Epithelial cell of proximal tubule (primary cell): ENCODE measurements at regions not wholly inside any gene's neighbourhood (a gene's known extent, or its start where the extent isn't known, plus 50 kb on each side); places are given as distances from the start of the nearest gene placed in this dataset.

ENCODE experiments used
- DNase-seq: peaks from one replicate; pipeline ENCODE4 v3.0.0-alpha.2; 2011; ENCODE audit warnings: low read depth
- H3K4me3 ChIP-seq: 2 replicates; pipeline ENCODE4 v1.5.1; 2011; ENCODE audit warnings: low read depth, mild to moderate bottlenecking, low read length
- CTCF ChIP-seq: conservative IDR thresholded peaks from 2 replicates; pipeline ENCODE4 v1.5.1; 2012; ENCODE audit warnings: low read depth, mild to moderate bottlenecking, low read length

- no peak for DNase-seq
- no peak for TF ChIP-seq CTCF
- H3K4me3 ChIP-seq = no peak overlapping the region
These were observed 164.7 kb upstream of the SH3BP4 start for GRCh38 chr2:234787114-234787513.

GRCh38 chr2:234773764-234774409 lies 177.9 kb upstream of the SH3BP4 start:
- H3K4me3 ChIP-seq = no peak overlapping the region
- no peak for DNase-seq
- TF ChIP-seq CTCF = no peak

- TF ChIP-seq CTCF = no peak
- no peak overlapping the region for H3K4me3 ChIP-seq
- DNase-seq = no peak
These were observed 178.7 kb upstream of the SH3BP4 start for GRCh38 chr2:234773129-234773528.

- no peak overlapping the region for H3K4me3 ChIP-seq
- no peak for TF ChIP-seq CTCF
- DNase-seq = no peak
These were observed 179.1 kb upstream of the SH3BP4 start for GRCh38 chr2:234772733-234773060.

- no peak for DNase-seq
- TF ChIP-seq CTCF = no peak
- H3K4me3 ChIP-seq = no peak overlapping the region
These were observed 179.7 kb upstream of the SH3BP4 start for GRCh38 chr2:234771980-234772732.

GRCh38 chr2:234771176-234771575 lies 180.6 kb upstream of the SH3BP4 start:
- TF ChIP-seq CTCF = no peak
- no peak for DNase-seq
- H3K4me3 ChIP-seq = no peak overlapping the region

- H3K4me3 ChIP-seq = no peak overlapping the region
- no peak for DNase-seq
- no peak for TF ChIP-seq CTCF
These were observed 181.1 kb upstream of the SH3BP4 start for GRCh38 chr2:234770715-234771141.
